A549 (cell line): ENCODE measurements at regions not wholly inside any gene's neighbourhood (a gene's known extent, or its start where the extent isn't known, plus 50 kb on each side); places are given as distances from the start of the nearest gene placed in this dataset.
A peak's percentile ranks its signal among the peaks of the same experiment; 100 is the strongest.

Experiments
- ATAC-seq, 2 experiments: fragments of 200-7000 bp in 1 of 2; fragments of >200 bp in 1 of 2; cut with Nextera tagmentation in 1 of 2; cut with Tn5 transposase in 1 of 2; 3 replicates each; pipeline versions ENCODE4 v1.8.0 to v1.9.1; 2018 to 2020; ENCODE audit warnings: mild to moderate bottlenecking in 1 of 2, moderate library complexity in 1 of 2
- CTCF ChIA-PET: fragments of 300-600 bp; sonication (Branson Sonifier 250); formaldehyde crosslinking; extraction: SDS; loops from one replicate; lab custom pipeline; 2021; ENCODE audit warnings: antibody characterized with exemption, inconsistent platforms; lab: Yijun Ruan, JAX
- POLR2A ChIA-PET: fragments of 350-600 bp; formaldehyde crosslinking; extraction: SDS; loops from one replicate; lab custom pipeline; 2021; ENCODE audit warnings: antibody characterized with exemption, inconsistent platforms; lab: Yijun Ruan, JAX
- DNase-seq, 2 experiments: peaks; one replicate each; pipeline versions ENCODE4 v3.0.0 to v3.0.0-alpha.2; 2011 to 2016; ENCODE audit warnings: low read depth in 1 of 2, low spot score in 1 of 2
- FAIRE-seq: peaks from 2 replicates; lab custom pipeline; 2011; peaks lifted over from hg19 to GRCh38; lab: Jason Lieb, UNC
- H3K27ac ChIP-seq, 2 experiments: fragments of >200 bp; sonication (Bioruptor Twin); formaldehyde crosslinking; 3 replicates each; pipeline ENCODE4 v1.5.1; 2016 to 2017
- H3K4me1 ChIP-seq: fragments of >200 bp; sonication (Bioruptor Twin); formaldehyde crosslinking; 3 replicates; pipeline ENCODE4 v1.6.1; 2016
- H3K4me2 ChIP-seq: fragments of >200 bp; sonication (Bioruptor Twin); formaldehyde crosslinking; 3 replicates; pipeline ENCODE4 v1.6.1; 2016
- H3K4me3 ChIP-seq: fragments of >200 bp; sonication (Bioruptor Twin); formaldehyde crosslinking; 3 replicates; pipeline ENCODE4 v1.5.1; 2016
- H3K9me3 ChIP-seq: fragments of >200 bp; sonication (Bioruptor Twin); formaldehyde crosslinking; 3 replicates; pipeline ENCODE4 v1.6.1; 2016
- CEBPB ChIP-seq, 2 experiments: fragments of >200 bp in 1 of 2; sonication (Bioruptor Twin) in 1 of 2; formaldehyde crosslinking in 1 of 2; IDR thresholded peaks; 2 replicates each; pipeline ENCODE4 v1.6.1; 2012 to 2016
- CHD4 ChIP-seq: fragments of 200-600 bp; sonication (generic); IDR thresholded peaks from 2 replicates; pipeline ENCODE4 v1.6.1; 2016; ENCODE audit warnings: antibody characterized with exemption, mild to moderate bottlenecking, borderline replicate concordance
- HEYL ChIP-seq: fragments of 250-450 bp; sonication (Bioruptor Pico); IDR thresholded peaks from 2 replicates; pipeline ENCODE4 v1.8.0; 2021; ENCODE audit warnings: mild to moderate bottlenecking, moderate library complexity
- HOXB13 ChIP-seq: fragments of 250-450 bp; sonication (Bioruptor Pico); IDR thresholded peaks from 2 replicates; pipeline ENCODE4 v1.5.0; 2020; ENCODE audit warnings: low read depth, mild to moderate bottlenecking, moderate library complexity
- JUN ChIP-seq, 2 experiments: fragments of >200 bp; sonication (Bioruptor Twin); formaldehyde crosslinking; IDR thresholded peaks; 2 replicates in 1 of 2; 3 replicates in 1 of 2; pipeline ENCODE4 v1.6.1; 2016 to 2017
- KDM1A ChIP-seq: fragments of 200-600 bp; sonication (generic); IDR thresholded peaks from 2 replicates; pipeline ENCODE4 v1.6.1; 2016; ENCODE audit warnings: low read depth, mild to moderate bottlenecking
- NFE2L2 ChIP-seq: fragments of 150-350 bp; conservative IDR thresholded peaks from 2 replicates; pipeline ENCODE4 v1.6.1; 2014; ENCODE audit warnings: low read length
- NR3C1 ChIP-seq: fragments of >200 bp; sonication (Bioruptor Twin); formaldehyde crosslinking; IDR thresholded peaks from 3 replicates; pipeline ENCODE4 v1.6.1; 2017
- POLR2AphosphoS2 ChIP-seq: conservative IDR thresholded peaks from 2 replicates; pipeline ENCODE4 v1.6.1; 2012; ENCODE audit warnings: low read length, improper control_type of control experiment, inconsistent platforms
- RAD21 ChIP-seq, 2 experiments: fragments of >200 bp in 1 of 2; sonication (Bioruptor Twin) in 1 of 2; formaldehyde crosslinking in 1 of 2; IDR thresholded peaks in 1 of 2; conservative IDR thresholded peaks in 1 of 2; 2 replicates in 1 of 2; 3 replicates in 1 of 2; pipeline ENCODE4 v1.6.1; 2012 to 2018; ENCODE audit warnings: inconsistent platforms in 1 of 2
- ZSCAN20 ChIP-seq: fragments of 250-450 bp; sonication (Bioruptor Pico); IDR thresholded peaks from 2 replicates; pipeline ENCODE4 v1.8.0; 2022; ENCODE audit warnings: mild to moderate bottlenecking, moderate library complexity
- WGBS: methylation state at CpG from one replicate; pipeline ENCODE4 v1.1.6; 2017; ENCODE audit errors: missing lambda C conversion rate; 5-methylcytosine and 5-hydroxymethylcytosine counted together
- TF ChIP-seq, protein P1 (sequence below): fragments of >200 bp; sonication (Bioruptor Twin); formaldehyde crosslinking; IDR thresholded peaks from 3 replicates; pipeline ENCODE4 v1.6.1; 2016
- TF ChIP-seq, protein P2 (sequence below): IDR thresholded peaks from 2 replicates; pipeline ENCODE4 v1.6.1; 2012

DNA sequence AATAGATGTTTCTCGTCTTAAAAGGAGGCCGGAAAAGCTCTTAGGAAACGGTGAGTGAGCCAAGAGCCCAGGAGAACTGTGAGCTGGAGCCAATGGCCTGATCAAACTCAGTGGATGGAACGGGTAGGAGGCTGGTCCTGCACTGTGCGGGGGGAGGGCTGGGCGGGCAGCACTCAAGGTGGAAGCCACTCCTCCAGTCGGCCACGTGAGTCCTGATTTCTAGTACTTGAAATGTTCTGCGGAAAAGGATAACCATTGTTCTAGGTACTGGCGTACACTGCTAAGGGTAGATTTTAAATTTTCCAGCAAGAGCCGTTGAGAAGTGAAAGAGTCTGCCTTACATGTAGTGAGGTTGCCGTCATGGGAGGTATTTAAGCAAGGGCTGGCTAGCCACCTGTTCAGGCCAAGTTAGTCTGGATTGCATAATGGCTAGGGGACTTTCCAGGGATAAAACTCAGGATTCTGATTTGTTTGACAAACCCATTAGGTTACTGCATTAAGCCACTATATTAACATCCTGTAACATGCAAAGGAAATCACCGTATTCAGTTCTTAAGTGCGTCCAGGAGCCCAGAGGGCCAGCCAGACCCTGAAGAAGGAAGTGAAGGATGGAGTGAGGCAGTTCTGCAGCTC lies 51.3 kb upstream of the ODC1 start:
- WGBS = 84% methylated on average over 14 of the region's 14 CpGs

GRCh38 chr2:10498525-10499274 lies 50.6 kb upstream of the ODC1 start:
- POLR2A ChIA-PET = interaction anchor here (0.8 to 1.8 kb wide), 3 partner anchors 16 to 60 kb away, joined by 4 to 10 read pairs (median 4); partner anchors contain the start of gene ODC1
- Histone ChIP-seq H3K4me1 (peaks cover 30% of the 10 kb centered on the region), H3K4me3 (no peak overlapping the region), H3K4me2 (peak overlapping the region; percentile 75), H3K9me3 (no peaks in the 10 kb centered on the region), H3K27ac (peak overlapping the region in 1 of 2 experiments; percentile 62; a peak in 3 of 6 replicates)
- 91% methylated on average over 11 of the region's 11 CpGs for WGBS
- CTCF ChIA-PET = interaction anchor here (1.1 to 1.7 kb wide), 5 partner anchors 11 to 375 kb away, joined by 3 to 6 read pairs (median 5); no protein-coding TSS in a partner anchor
- no peak for FAIRE-seq
- ATAC-seq = no peak
- DNase-seq = no peak
- TF ChIP-seq HOXB13 (CRISPR knock-in tag) = no peak
- no peak for TF ChIP-seq HEYL (CRISPR knock-in tag)
- no peak for TF ChIP-seq KDM1A
- TF ChIP-seq ZSCAN20 (CRISPR knock-in tag) = no peak
- no peak for TF ChIP-seq NR3C1
- TF ChIP-seq POLR2AphosphoS2 = no peak
- no peak for TF ChIP-seq NFE2L2
- TF ChIP-seq CHD4 = no peak
- TF ChIP-seq, protein P1, sequence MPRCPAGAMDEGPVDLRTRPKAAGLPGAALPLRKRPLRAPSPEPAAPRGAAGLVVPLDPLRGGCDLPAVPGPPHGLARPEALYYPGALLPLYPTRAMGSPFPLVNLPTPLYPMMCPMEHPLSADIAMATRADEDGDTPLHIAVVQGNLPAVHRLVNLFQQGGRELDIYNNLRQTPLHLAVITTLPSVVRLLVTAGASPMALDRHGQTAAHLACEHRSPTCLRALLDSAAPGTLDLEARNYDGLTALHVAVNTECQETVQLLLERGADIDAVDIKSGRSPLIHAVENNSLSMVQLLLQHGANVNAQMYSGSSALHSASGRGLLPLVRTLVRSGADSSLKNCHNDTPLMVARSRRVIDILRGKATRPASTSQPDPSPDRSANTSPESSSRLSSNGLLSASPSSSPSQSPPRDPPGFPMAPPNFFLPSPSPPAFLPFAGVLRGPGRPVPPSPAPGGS = no peak
- TF ChIP-seq CEBPB (IDR thresholded peaks at IDR 0.05) = no peak
- TF ChIP-seq, protein P2, sequence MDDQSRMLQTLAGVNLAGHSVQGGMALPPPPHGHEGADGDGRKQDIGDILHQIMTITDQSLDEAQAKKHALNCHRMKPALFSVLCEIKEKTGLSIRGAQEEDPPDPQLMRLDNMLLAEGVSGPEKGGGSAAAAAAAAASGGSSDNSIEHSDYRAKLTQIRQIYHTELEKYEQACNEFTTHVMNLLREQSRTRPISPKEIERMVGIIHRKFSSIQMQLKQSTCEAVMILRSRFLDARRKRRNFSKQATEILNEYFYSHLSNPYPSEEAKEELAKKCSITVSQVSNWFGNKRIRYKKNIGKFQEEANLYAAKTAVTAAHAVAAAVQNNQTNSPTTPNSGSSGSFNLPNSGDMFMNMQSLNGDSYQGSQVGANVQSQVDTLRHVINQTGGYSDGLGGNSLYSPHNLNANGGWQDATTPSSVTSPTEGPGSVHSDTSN = no peak
- no peak for TF ChIP-seq RAD21 (conservative IDR thresholded peaks at IDR 0.05 in 1 of 2, IDR thresholded peaks at IDR 0.05 in 1 of 2)
- TF ChIP-seq, all 56 proteins: peak for 0

More for the DNA sequence above, 51.3 kb upstream of the ODC1 start:
- DNase-seq = no peak
- no peak overlapping the region for H3K27ac ChIP-seq
- peak; percentile 18 for FAIRE-seq
- peaks cover 23% of the 10 kb centered on the region for H3K4me1 ChIP-seq
- H3K9me3 ChIP-seq = no peaks in the 10 kb centered on the region
- TF ChIP-seq CEBPB (IDR thresholded peaks at IDR 0.05) = peak in 1 of 2 experiments; percentile 36; a peak in 1 of 4 replicates
- TF ChIP-seq JUN (IDR thresholded peaks at IDR 0.05) = no peak
- ATAC-seq = no peak
- no peak overlapping the region for H3K4me2 ChIP-seq
- H3K4me3 ChIP-seq = no peak overlapping the region
- CTCF ChIA-PET = interaction anchor here (1.1 to 1.6 kb wide), 5 partner anchors 10 to 375 kb away, joined by 3 to 5 read pairs (median 5); no protein-coding TSS in a partner anchor
- POLR2A ChIA-PET = no interaction called here
